Bronchial epithelial cell (primary cell): ENCODE measurements at regions not wholly inside any gene's neighbourhood (a gene's known extent, or its start where the extent isn't known, plus 50 kb on each side); places are given as distances from the start of the nearest gene placed in this dataset.

Source experiments
- DNase-seq: peaks from one replicate; pipeline ENCODE4 v3.0.0-alpha.2; 2010; ENCODE audit warnings: low read depth
- FAIRE-seq: peaks from 2 replicates; lab custom pipeline; 2011; peaks lifted over from hg19 to GRCh38; lab: Jason Lieb, UNC
- H3K27me3 ChIP-seq: 2 replicates; pipeline ENCODE4 v1.5.1; 2011; ENCODE audit warnings: low read length; ENCODE audit not compliant: control insufficient read depth, insufficient read depth
- H3K36me3 ChIP-seq: 2 replicates; pipeline ENCODE4 v1.5.1; 2011; ENCODE audit warnings: low read length; ENCODE audit not compliant: control insufficient read depth, insufficient read depth
- H3K4me3 ChIP-seq: 2 replicates; pipeline ENCODE4 v1.5.1; 2011; ENCODE audit warnings: mild to moderate bottlenecking, low read depth, low read length, control low read depth
- TF ChIP-seq, protein P1 (sequence below): IDR thresholded peaks from 2 replicates; pipeline ENCODE4 v1.5.1; 2011; ENCODE audit warnings: mild to moderate bottlenecking, moderate library complexity, low read length, control low read depth, inconsistent platforms; ENCODE audit not compliant: insufficient read depth, severe bottlenecking

GRCh38 chr5:174446446-174446845, 277.9 kb upstream of the MSX2 start:
- DNase-seq, result no peak
- Histone ChIP-seq H3K27me3 (no peaks in the 10 kb centered on the region), H3K4me3 (no peak overlapping the region), H3K36me3 (no peaks in the 10 kb centered on the region)
- TF ChIP-seq, protein P1, sequence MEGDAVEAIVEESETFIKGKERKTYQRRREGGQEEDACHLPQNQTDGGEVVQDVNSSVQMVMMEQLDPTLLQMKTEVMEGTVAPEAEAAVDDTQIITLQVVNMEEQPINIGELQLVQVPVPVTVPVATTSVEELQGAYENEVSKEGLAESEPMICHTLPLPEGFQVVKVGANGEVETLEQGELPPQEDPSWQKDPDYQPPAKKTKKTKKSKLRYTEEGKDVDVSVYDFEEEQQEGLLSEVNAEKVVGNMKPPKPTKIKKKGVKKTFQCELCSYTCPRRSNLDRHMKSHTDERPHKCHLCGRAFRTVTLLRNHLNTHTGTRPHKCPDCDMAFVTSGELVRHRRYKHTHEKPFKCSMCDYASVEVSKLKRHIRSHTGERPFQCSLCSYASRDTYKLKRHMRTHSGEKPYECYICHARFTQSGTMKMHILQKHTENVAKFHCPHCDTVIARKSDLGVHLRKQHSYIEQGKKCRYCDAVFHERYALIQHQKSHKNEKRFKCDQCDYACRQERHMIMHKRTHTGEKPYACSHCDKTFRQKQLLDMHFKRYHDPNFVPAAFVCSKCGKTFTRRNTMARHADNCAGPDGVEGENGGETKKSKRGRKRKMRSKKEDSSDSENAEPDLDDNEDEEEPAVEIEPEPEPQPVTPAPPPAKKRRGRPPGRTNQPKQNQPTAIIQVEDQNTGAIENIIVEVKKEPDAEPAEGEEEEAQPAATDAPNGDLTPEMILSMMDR, result no peak
- FAIRE-seq, result no peak

DNA sequence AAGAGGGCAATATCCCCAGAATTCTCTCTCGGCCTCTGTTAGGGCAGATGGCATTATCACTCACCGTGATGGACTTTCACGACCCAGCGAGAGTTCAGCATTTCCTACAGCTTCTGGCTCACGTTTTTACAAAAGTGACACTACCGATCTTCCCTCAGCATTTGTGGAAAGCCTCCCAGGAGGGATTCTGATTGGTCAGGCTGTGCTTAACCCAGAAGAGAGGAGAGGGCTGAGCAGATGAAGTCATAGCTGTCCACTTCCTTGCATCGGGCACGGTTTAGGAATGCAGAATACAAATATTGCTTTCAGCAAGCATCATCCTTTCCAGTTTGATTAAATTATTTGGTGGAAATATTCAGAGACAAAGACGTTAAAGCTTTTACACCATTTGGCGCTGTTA, 277.4 kb upstream of the MSX2 start:
- H3K4me3 ChIP-seq, result no peak overlapping the region
- no peaks in the 10 kb centered on the region for H3K36me3 ChIP-seq
- DNase-seq, result no peak
- no peak for FAIRE-seq
- no peaks in the 10 kb centered on the region for H3K27me3 ChIP-seq
- TF ChIP-seq, protein P1, result no peak

DNA sequence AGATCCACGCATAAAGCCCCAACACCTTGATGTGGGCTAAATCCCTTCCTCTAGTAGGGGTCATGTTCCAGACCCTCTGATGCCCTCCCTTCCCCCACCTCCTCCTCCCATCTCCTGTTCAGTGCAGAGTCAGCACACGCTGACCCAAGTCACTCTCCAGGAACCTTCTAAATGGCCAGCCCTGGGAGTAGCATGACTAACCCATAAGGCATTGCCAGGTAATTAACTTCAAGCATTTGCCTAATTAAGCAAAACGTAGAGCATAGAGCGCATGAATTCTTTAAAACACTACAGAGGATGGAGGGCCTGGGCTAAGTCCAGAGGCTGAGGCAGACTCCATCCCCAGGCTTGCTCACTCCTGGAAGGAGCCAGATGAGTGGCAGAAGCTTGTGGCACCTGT, 276.3 kb upstream of the MSX2 start:
- no peak overlapping the region for H3K4me3 ChIP-seq
- TF ChIP-seq, protein P1, result no peak
- DNase-seq (no peak), FAIRE-seq (no peak)
- no peaks in the 10 kb centered on the region for H3K36me3 ChIP-seq
- no peaks in the 10 kb centered on the region for H3K27me3 ChIP-seq

GRCh38 chr5:174448662-174449061, 275.7 kb upstream of the MSX2 start:
- DNase-seq (peak; percentile 22), FAIRE-seq (no peak)
- no peaks in the 10 kb centered on the region for H3K27me3 ChIP-seq
- TF ChIP-seq, protein P1, result no peak
- no peak overlapping the region for H3K4me3 ChIP-seq
- no peaks in the 10 kb centered on the region for H3K36me3 ChIP-seq

GRCh38 chr5:174453690-174454089, 270.7 kb upstream of the MSX2 start:
- Histone ChIP-seq H3K27me3 (no peaks in the 10 kb centered on the region), H3K36me3 (no peaks in the 10 kb centered on the region), H3K4me3 (no peak overlapping the region)
- DNase-seq (no peak), FAIRE-seq (no peak)
- TF ChIP-seq, protein P1, result no peak

DNA sequence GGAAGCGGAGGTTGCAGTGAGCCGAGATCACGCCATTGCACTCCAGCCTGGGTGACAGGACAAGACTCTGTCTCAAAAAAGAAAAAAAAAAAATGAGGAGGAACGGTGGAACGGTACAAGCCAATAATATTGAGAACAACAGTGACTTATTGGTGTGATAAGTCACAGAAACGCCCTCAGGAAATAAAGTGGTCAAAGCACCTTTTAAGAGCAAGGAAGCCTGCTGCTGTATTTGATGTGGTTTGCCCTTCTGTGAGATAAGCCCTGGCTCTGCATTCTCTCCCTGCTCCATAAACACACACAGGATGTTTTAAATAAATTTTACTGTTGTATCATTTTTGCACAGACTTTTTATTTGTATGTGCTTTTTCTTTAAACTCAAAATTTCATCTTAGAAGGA, 269.9 kb upstream of the MSX2 start:
- Histone ChIP-seq H3K27me3 (no peaks in the 10 kb centered on the region), H3K4me3 (no peak overlapping the region), H3K36me3 (no peaks in the 10 kb centered on the region)
- TF ChIP-seq, protein P1, result no peak
- no peak for FAIRE-seq
- no peak for DNase-seq
